ENCODE measurements at regions not wholly inside any gene's neighbourhood (a gene's known extent, or its start where the extent isn't known, plus 50 kb on each side); places are given as distances from the start of the nearest gene placed in this dataset.

GRCh38 chr5:45101146-45101545 lies 292.4 kb downstream of the MRPS30 start:
- no peak for TF ChIP-seq YY1 (IDR thresholded peaks at IDR 0.05; ENCODE audit: insufficient read depth, insufficient read length)
- TF ChIP-seq ZNF274 (IDR thresholded peaks at IDR 0.05; ENCODE audit: low read depth, low read length), result no peak
- no peak for TF ChIP-seq SUZ12 (IDR thresholded peaks at IDR 0.05; ENCODE audit: extremely low read depth, insufficient read depth, insufficient read length)

Measured in NT2/D1 (cell line).